ENCODE measurements at regions not wholly inside any gene's neighbourhood (a gene's known extent, or its start where the extent isn't known, plus 50 kb on each side); places are given as distances from the start of the nearest gene placed in this dataset.

- TF ChIP-seq REST (IDR thresholded peaks at IDR 0.05; ENCODE audit: insufficient read depth in 1 of 2, low read depth in 2 of 2, low read length in 2 of 2) (no peak), SIN3A (IDR thresholded peaks at IDR 0.05; ENCODE audit: borderline replicate concordance, insufficient read depth, low read length) (no peak), POLR2AphosphoS5 (IDR thresholded peaks at IDR 0.05; ENCODE audit: low read depth, low read length) (no peak), TAF1 (IDR thresholded peaks at IDR 0.05; ENCODE audit: borderline replicate concordance, insufficient read depth, low read length) (no peak), FOXP2 (optimal IDR thresholded peaks at IDR 0.05; ENCODE audit: borderline replicate concordance, extremely low read depth, extremely low read length, insufficient read depth) (no peak)
Observed at GRCh38 chr6:112450663-112451062, 103.5 kb downstream of the RFPL4B start.
